HepG2 (cell line): ENCODE measurements at regions not wholly inside any gene's neighbourhood (a gene's known extent, or its start where the extent isn't known, plus 50 kb on each side); places are given as distances from the start of the nearest gene placed in this dataset.
A peak's percentile ranks its signal among the peaks of the same experiment; 100 is the strongest.

ENCODE experiments used
- ATAC-seq: fragments of 200-7000 bp; cut with Tn5 transposase; 3 replicates; pipeline ENCODE4 v1.9.1; 2020; ENCODE audit warnings: mild to moderate bottlenecking, moderate library complexity
- BruUV-seq: library from RNA; stranded (reverse); fragments of 400-500 nt; replicated peaks from 2 replicates; lab custom pipeline; 2021; lab: Mats Ljungman, UMichigan
- CTCF ChIA-PET: fragments of 300-600 bp; formaldehyde crosslinking; extraction: SDS; loops from one replicate; lab custom pipeline; 2021; ENCODE audit warnings: low total read pairs, inconsistent platforms, low intra/inter-chr PET ratio; lab: Yijun Ruan, JAX
- POLR2A ChIA-PET: fragments of 350-600 bp; sonication (Branson Sonifier 250); formaldehyde crosslinking; loops from one replicate; lab custom pipeline; 2020; ENCODE audit warnings: antibody characterized with exemption, inconsistent platforms; lab: Yijun Ruan, JAX
- DNase-seq: peaks from one replicate; pipeline ENCODE4 v3.0.0-alpha.2; 2015; ENCODE audit warnings: low spot score
- FAIRE-seq: peaks from 3 replicates; lab custom pipeline; 2011; peaks lifted over from hg19 to GRCh38; lab: Jason Lieb, UNC
- H2AFZ ChIP-seq: one replicate; pipeline ENCODE4 v1.6.1; 2011; ENCODE audit warnings: low read length, inconsistent platforms
- H3K27ac ChIP-seq: fragments of 300-600 bp; 3 replicates; pipeline ENCODE4 v1.8.0; 2011; ENCODE audit warnings: mixed run types, mild to moderate bottlenecking, mixed read lengths, low read length, inconsistent platforms; ENCODE audit not compliant: insufficient read depth; ENCODE audit errors: extremely low read length
- H3K27me3 ChIP-seq, 2 experiments: fragments of 200-600 bp in 1 of 2; 2 replicates in 1 of 2; 3 replicates in 1 of 2; pipeline versions ENCODE4 v1.6.0 to v1.8.0; 2011; ENCODE audit warnings: low read length in 2 of 2, mild to moderate bottlenecking in 2 of 2, moderate library complexity in 2 of 2, inconsistent platforms in 1 of 2; ENCODE audit not compliant: insufficient read depth in 2 of 2, control insufficient read depth in 1 of 2
- H3K36me3 ChIP-seq, 2 experiments: fragments of 200-600 bp in 1 of 2; replicated peaks in 1 of 2; 2 replicates in 1 of 2; 3 replicates in 1 of 2; pipeline versions ENCODE4 v1.5.1 to v1.8.0; 2011; ENCODE audit warnings: low read length in 2 of 2, inconsistent platforms in 1 of 2; ENCODE audit not compliant: insufficient read depth in 2 of 2, control insufficient read depth in 1 of 2
- H3K4me1 ChIP-seq: 2 replicates; pipeline ENCODE4 v1.5.1; 2012; ENCODE audit warnings: low read length, inconsistent platforms; ENCODE audit not compliant: insufficient read depth
- H3K4me2 ChIP-seq: 2 replicates; pipeline ENCODE4 v1.6.0; 2011; ENCODE audit warnings: low read depth, low read length, inconsistent platforms
- H3K4me3 ChIP-seq, 3 experiments: fragments of 200-600 bp in 1 of 3; sonication (generic), shearing (Covaris generic) in 1 of 3; replicated peaks in 1 of 3; 2 replicates each; pipeline ENCODE4 v1.5.1; 2011 to 2016; ENCODE audit warnings: low read length in 3 of 3, inconsistent platforms in 2 of 3, low read depth in 2 of 3, mild to moderate bottlenecking in 2 of 3, control low read depth in 1 of 3, mixed read lengths in 1 of 3; ENCODE audit not compliant: insufficient read depth in 1 of 3
- H3K79me2 ChIP-seq: one replicate; pipeline ENCODE4 v1.6.1; 2011; ENCODE audit warnings: low read length, inconsistent platforms; ENCODE audit not compliant: insufficient read depth
- H3K9ac ChIP-seq: 2 replicates; pipeline ENCODE4 v1.6.0; 2011; ENCODE audit warnings: mild to moderate bottlenecking, low read depth, low read length, inconsistent platforms; ENCODE audit not compliant: insufficient read depth
- H3K9me3 ChIP-seq: 2 replicates; pipeline ENCODE4 v1.5.1; 2012; ENCODE audit warnings: mild to moderate bottlenecking, low read length
- H4K20me1 ChIP-seq: 2 replicates; pipeline ENCODE4 v1.6.0; 2011; ENCODE audit warnings: inconsistent platforms, mild to moderate bottlenecking, low read length, moderate library complexity; ENCODE audit not compliant: insufficient read depth
- MNT ChIP-seq: fragments of 450-650 bp; IDR thresholded peaks from 2 replicates; pipeline ENCODE4 v1.6.1; 2016
- POLR2AphosphoS2 ChIP-seq: IDR thresholded peaks from 2 replicates; pipeline ENCODE4 v1.6.1; 2011; ENCODE audit warnings: low read depth, low read length, improper control_type of control experiment
- ZNF589 ChIP-seq: sonication (generic); formaldehyde crosslinking; conservative IDR thresholded peaks from 2 replicates; pipeline ENCODE4 v1.8.0; 2022; ENCODE audit warnings: mild to moderate bottlenecking, moderate library complexity, missing genetic modification reagents
- ZNF772 ChIP-seq: sonication (generic); formaldehyde crosslinking; IDR thresholded peaks from 2 replicates; pipeline ENCODE4 v1.5.0; 2020; ENCODE audit warnings: mild to moderate bottlenecking, missing genetic modification reagents
- WGBS: methylation state at CpG from one replicate; pipeline ENCODE4 v1.1.6; 2017; ENCODE audit warnings: low lambda C conversion rate; 5-methylcytosine and 5-hydroxymethylcytosine counted together
- in situ Hi-C: cut with HindIII; loops from 2 replicates; pipeline ENCODE4 v1.10.0; 2017; ENCODE audit warnings: low pct_unique_long_range_greater_than_20kb; ENCODE audit not compliant: extremely low pct_ligation_motif_present
- intact Hi-C: fragments of 100-400 bp; cut with micrococcal nuclease; formaldehyde crosslinking; loops from one replicate; pipeline ENCODE4 v1.10.0; 2022; ENCODE audit not compliant: unreplicated experiment

- CTCF ChIA-PET, result no interaction called here
- ATAC-seq, result no peak
- POLR2A ChIA-PET, result no interaction called here
- H2AFZ ChIP-seq, result no peak overlapping the region
- intact Hi-C loops (no loop called here), in situ Hi-C loops (no loop called here)
- 41% methylated on average over 8 of the region's 8 CpGs for WGBS
- H3K27me3 ChIP-seq, result peaks cover 0 to 11% of the 10 kb centered on the region in 2 experiments; a peak in 2 of 5 replicates
- H3K36me3 ChIP-seq, result no peaks in the 10 kb centered on the region
- no peak overlapping the region for H3K9ac ChIP-seq
- FAIRE-seq, result no peak
- no peak overlapping the region for H3K4me3 ChIP-seq
- no peaks in the 10 kb centered on the region for H3K4me1 ChIP-seq
- peaks cover 15% of the 10 kb centered on the region for H3K9me3 ChIP-seq
- no peak for DNase-seq
- no peak overlapping the region for H3K4me2 ChIP-seq
- no peaks in the 10 kb centered on the region for H3K79me2 ChIP-seq
- TF ChIP-seq POLR2AphosphoS2 (no peak), MNT (peak; percentile 69), ZNF589 (no peak)
- TF ChIP-seq, all 625 proteins: peak for 1
- H3K27ac ChIP-seq, result no peak overlapping the region
- no peaks in the 10 kb centered on the region for H4K20me1 ChIP-seq
- BruUV-seq, result no TSS peak
Measured at GRCh38 chr2:237214030-237214675, 128.5 kb downstream of the COPS8 start.

- ATAC-seq (no peak), FAIRE-seq (no peak), DNase-seq (no peak)
- no peaks in the 10 kb centered on the region for H3K79me2 ChIP-seq
- peaks cover 15% of the 10 kb centered on the region for H3K9me3 ChIP-seq
- H3K4me3 ChIP-seq, result no peak overlapping the region
- no peak overlapping the region for H3K9ac ChIP-seq
- no peak overlapping the region for H3K27ac ChIP-seq
- H2AFZ ChIP-seq, result no peak overlapping the region
- no peaks in the 10 kb centered on the region for H3K36me3 ChIP-seq
- no peak for TF ChIP-seq ZNF772 (CRISPR knock-in tag)
- H4K20me1 ChIP-seq, result no peaks in the 10 kb centered on the region
- H3K4me1 ChIP-seq, result no peaks in the 10 kb centered on the region
- intact Hi-C loops (no loop called here), in situ Hi-C loops (no loop called here)
- WGBS, result 7% methylated on average over 2 of the region's 2 CpGs
- BruUV-seq, result no TSS peak
- H3K4me2 ChIP-seq, result no peak overlapping the region
- peaks cover 0 to 10% of the 10 kb centered on the region in 2 experiments; a peak in 2 of 5 replicates for H3K27me3 ChIP-seq
- CTCF ChIA-PET, result no interaction called here
- POLR2A ChIA-PET, result no interaction called here
Measured at GRCh38 chr2:237214963-237215362, 129.3 kb downstream of the COPS8 start.
